Trophoblast cell (in vitro differentiated cells and primary cell): ENCODE measurements at regions not wholly inside any gene's neighbourhood (a gene's known extent, or its start where the extent isn't known, plus 50 kb on each side); places are given as distances from the start of the nearest gene placed in this dataset.

Source experiments
- DNase-seq, 2 donors: peaks; one replicate each; pipeline ENCODE4 v3.0.0-alpha.2; 2016
- H2AFZ ChIP-seq: 2 replicates; pipeline ENCODE4 v1.6.1; 2013; ENCODE audit warnings: low read length, moderate library complexity, mild to moderate bottlenecking; ENCODE audit not compliant: insufficient read depth, poor library complexity
- H2AK5ac ChIP-seq: 2 replicates; pipeline ENCODE4 v1.6.1; 2013; ENCODE audit warnings: mild to moderate bottlenecking, low read length
- H2BK120ac ChIP-seq: 2 replicates; pipeline ENCODE4 v1.6.1; 2013; ENCODE audit warnings: low read length, mild to moderate bottlenecking, moderate library complexity; ENCODE audit not compliant: insufficient read depth, poor library complexity
- H2BK12ac ChIP-seq: 2 replicates; pipeline ENCODE4 v1.6.1; 2013; ENCODE audit warnings: mild to moderate bottlenecking, low read length, moderate library complexity
- H2BK5ac ChIP-seq: 2 replicates; pipeline ENCODE4 v1.6.1; 2013; ENCODE audit warnings: low read length, low read depth, moderate library complexity, mild to moderate bottlenecking; ENCODE audit not compliant: poor library complexity
- H3K14ac ChIP-seq: 2 replicates; pipeline ENCODE4 v1.6.1; 2013; ENCODE audit warnings: mild to moderate bottlenecking, low read length
- H3K18ac ChIP-seq: 2 replicates; pipeline ENCODE4 v1.6.1; 2013; ENCODE audit warnings: mild to moderate bottlenecking, low read length
- H3K23ac ChIP-seq: 2 replicates; pipeline ENCODE4 v1.6.1; 2013; ENCODE audit warnings: low read length
- H3K27ac ChIP-seq: 2 replicates; pipeline ENCODE4 v1.5.1; 2013; ENCODE audit warnings: low read depth, mild to moderate bottlenecking, inconsistent platforms, low read length, moderate library complexity
- H3K27me3 ChIP-seq: 2 replicates; pipeline ENCODE4 v1.6.1; 2013; ENCODE audit warnings: inconsistent platforms, mild to moderate bottlenecking, low read length, moderate library complexity; ENCODE audit not compliant: insufficient read depth
- H3K36me3 ChIP-seq, 2 experiments: 1 replicate in 1 of 2; 2 replicates in 1 of 2; pipeline ENCODE4 v1.6.1; 2013; ENCODE audit warnings: low read length in 2 of 2, mild to moderate bottlenecking in 2 of 2, moderate library complexity in 1 of 2; ENCODE audit not compliant: insufficient read depth in 2 of 2, control insufficient read depth in 1 of 2
- H3K4ac ChIP-seq: 2 replicates; pipeline ENCODE4 v1.6.1; 2013; ENCODE audit warnings: low read depth, mild to moderate bottlenecking, low read length, moderate library complexity
- H3K4me1 ChIP-seq, 2 experiments: 1 replicate in 1 of 2; 2 replicates in 1 of 2; pipeline ENCODE4 v1.6.1; 2013; ENCODE audit warnings: low read length in 2 of 2, mild to moderate bottlenecking in 2 of 2, moderate library complexity in 1 of 2; ENCODE audit not compliant: insufficient read depth in 2 of 2, control insufficient read depth in 1 of 2
- H3K4me2 ChIP-seq: 2 replicates; pipeline ENCODE4 v1.6.1; 2013; ENCODE audit warnings: inconsistent platforms, mild to moderate bottlenecking, low read length, moderate library complexity
- H3K4me3 ChIP-seq: 2 replicates; pipeline ENCODE4 v1.5.1; 2013; ENCODE audit warnings: mild to moderate bottlenecking, low read depth, low read length, inconsistent platforms
- H3K79me1 ChIP-seq: one replicate; pipeline ENCODE4 v1.6.1; 2013; ENCODE audit warnings: low read length
- H3K79me2 ChIP-seq: 2 replicates; pipeline ENCODE4 v1.6.1; 2013; ENCODE audit warnings: low read length, mild to moderate bottlenecking; ENCODE audit not compliant: control insufficient read depth, insufficient read depth, poor library complexity
- H3K9ac ChIP-seq: 2 replicates; pipeline ENCODE4 v1.6.1; 2013; ENCODE audit warnings: mild to moderate bottlenecking, low read length
- H3K9me3 ChIP-seq: 2 replicates; pipeline ENCODE4 v1.6.1; 2013; ENCODE audit warnings: low read depth, mild to moderate bottlenecking, control low read depth, inconsistent platforms, low read length; ENCODE audit not compliant: insufficient read depth
- H4K12ac ChIP-seq: 2 replicates; pipeline ENCODE4 v1.6.1; 2013; ENCODE audit warnings: low read depth, mild to moderate bottlenecking, low read length, moderate library complexity
- H4K8ac ChIP-seq: 2 replicates; pipeline ENCODE4 v1.6.1; 2013; ENCODE audit warnings: low read depth, mild to moderate bottlenecking, low read length, moderate library complexity
- H4K91ac ChIP-seq: one replicate; pipeline ENCODE4 v1.6.1; 2013; ENCODE audit warnings: low read depth, mild to moderate bottlenecking, low read length, moderate library complexity
- WGBS: extraction: QIAGEN DNeasy Blood & Tissue Kit; methylation state at CpG from one replicate; pipeline ENCODE4 v1.1.7; 2013; ENCODE audit warnings: missing lambda C conversion rate; ENCODE audit not compliant: insufficient read length, insufficient coverage; ENCODE audit errors: extremely low coverage; 5-methylcytosine and 5-hydroxymethylcytosine counted together

DNA sequence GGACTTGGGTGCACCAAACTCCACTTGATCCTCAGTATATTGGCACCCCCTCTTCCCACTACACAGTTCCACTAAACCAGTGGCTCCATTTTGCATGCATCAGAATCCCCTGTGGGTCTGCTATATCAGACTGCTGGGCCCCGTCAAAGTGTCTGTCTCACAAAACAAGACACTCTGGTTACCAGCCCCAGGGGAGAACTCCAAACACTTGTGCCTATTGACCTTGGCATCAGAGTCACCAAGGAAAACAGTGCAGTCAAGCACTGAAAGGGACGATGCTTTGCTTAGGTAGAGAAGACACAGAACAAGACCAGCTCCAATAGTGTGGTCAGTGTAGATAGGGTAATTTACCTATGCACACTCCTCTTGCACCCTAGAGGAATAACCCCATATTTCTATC lies 205.8 kb upstream of the RAI14 start:
- no peak overlapping the region for H2BK12ac ChIP-seq
- H2BK5ac ChIP-seq = no peak overlapping the region
- no peak overlapping the region for H3K9ac ChIP-seq

GRCh38 chr5:34452170-34452828 lies 203.8 kb upstream of the RAI14 start:
- H2BK12ac ChIP-seq = no peak overlapping the region
- H4K8ac ChIP-seq = no peak overlapping the region
- H3K4me1 ChIP-seq = no peaks in the 10 kb centered on the region
- H3K4me2 ChIP-seq = no peak overlapping the region
- WGBS = no CpG with 5 or more reads among the region's 7 CpGs
- H2BK120ac ChIP-seq = no peak overlapping the region
- peak; percentile 1 to 60 for DNase-seq
- no peaks in the 10 kb centered on the region for H3K27me3 ChIP-seq
- peaks cover 2% of the 10 kb centered on the region for H3K9me3 ChIP-seq
- H3K18ac ChIP-seq = no peak overlapping the region
- H3K4me3 ChIP-seq = no peak overlapping the region
- H3K36me3 ChIP-seq = no peaks in the 10 kb centered on the region
- no peak overlapping the region for H3K27ac ChIP-seq
- no peak overlapping the region for H2AK5ac ChIP-seq
- H3K79me2 ChIP-seq = no peaks in the 10 kb centered on the region
- H3K14ac ChIP-seq = no peak overlapping the region
- H2AFZ ChIP-seq = no peak overlapping the region
- H3K4ac ChIP-seq = no peak overlapping the region
- H4K91ac ChIP-seq = no peak overlapping the region
- H3K79me1 ChIP-seq = no peaks in the 10 kb centered on the region
- no peak overlapping the region for H3K9ac ChIP-seq
- H3K23ac ChIP-seq = no peak overlapping the region
- H4K12ac ChIP-seq = no peak overlapping the region
- H2BK5ac ChIP-seq = no peak overlapping the region

More for the DNA sequence above, 205.8 kb upstream of the RAI14 start:
- Histone ChIP-seq H3K79me1 (no peaks in the 10 kb centered on the region), H2AFZ (no peak overlapping the region), H3K27me3 (no peaks in the 10 kb centered on the region), H3K27ac (no peak overlapping the region), H3K9me3 (peaks cover 2% of the 10 kb centered on the region), H3K4ac (no peak overlapping the region), H3K14ac (no peak overlapping the region), H3K4me3 (no peak overlapping the region), H2AK5ac (no peak overlapping the region), H3K23ac (no peak overlapping the region), H4K12ac (no peak overlapping the region), H3K79me2 (no peaks in the 10 kb centered on the region), H2BK120ac (no peak overlapping the region), H3K18ac (no peak overlapping the region), H4K8ac (no peak overlapping the region), H3K4me1 (no peaks in the 10 kb centered on the region), H3K36me3 (no peaks in the 10 kb centered on the region), H4K91ac (no peak overlapping the region), H3K4me2 (no peak overlapping the region)
- no CpG with 5 or more reads among the region's 2 CpGs for WGBS
- no peak for DNase-seq

GRCh38 chr5:34455098-34455497 lies 201.0 kb upstream of the RAI14 start:
- Histone ChIP-seq H2BK5ac (no peak overlapping the region), H3K9me3 (no peaks in the 10 kb centered on the region), H3K4me2 (no peak overlapping the region), H3K36me3 (no peaks in the 10 kb centered on the region), H3K4me1 (no peaks in the 10 kb centered on the region), H2BK120ac (no peak overlapping the region), H4K91ac (no peak overlapping the region), H3K27ac (no peak overlapping the region), H3K23ac (no peak overlapping the region), H3K79me1 (no peaks in the 10 kb centered on the region), H3K79me2 (no peaks in the 10 kb centered on the region), H3K18ac (no peak overlapping the region), H3K14ac (no peak overlapping the region), H2AFZ (no peak overlapping the region), H3K4ac (no peak overlapping the region), H2BK12ac (no peak overlapping the region), H2AK5ac (no peak overlapping the region), H3K4me3 (no peak overlapping the region), H4K12ac (no peak overlapping the region), H3K27me3 (no peaks in the 10 kb centered on the region), H4K8ac (no peak overlapping the region), H3K9ac (no peak overlapping the region)
- DNase-seq = no peak
- WGBS = no CpG with 5 or more reads among the region's 3 CpGs

DNA sequence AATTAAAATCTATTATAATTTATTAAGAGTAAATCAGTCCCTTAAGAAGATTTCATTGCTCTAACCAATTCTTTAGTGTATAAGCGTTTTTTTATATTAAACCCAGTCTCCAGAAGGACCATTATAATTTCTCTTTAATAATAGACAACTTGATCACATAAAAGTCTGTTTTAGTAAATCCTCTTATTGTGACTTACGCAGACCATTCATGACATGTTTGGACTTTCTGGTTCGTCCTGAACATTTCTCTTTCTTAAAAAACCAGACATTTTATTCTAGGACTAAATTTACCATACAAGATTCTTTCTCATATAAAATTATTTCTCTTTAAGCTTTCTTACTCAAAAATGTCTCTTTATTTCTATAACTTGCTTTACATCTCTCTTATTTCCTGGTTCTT lies 196.2 kb upstream of the RAI14 start:
- no CpG with 5 or more reads among the region's 3 CpGs for WGBS
- no peak overlapping the region for H3K14ac ChIP-seq

More for the DNA sequence above, 196.2 kb upstream of the RAI14 start:
- no peaks in the 10 kb centered on the region for H3K4me1 ChIP-seq
- H3K36me3 ChIP-seq = no peaks in the 10 kb centered on the region
- no peak for DNase-seq
- no peak overlapping the region for H3K4me3 ChIP-seq
- no peak overlapping the region for H2BK120ac ChIP-seq
- no peak overlapping the region for H4K12ac ChIP-seq
- no peak overlapping the region for H3K4me2 ChIP-seq
- H3K23ac ChIP-seq = no peak overlapping the region
- H3K27ac ChIP-seq = no peak overlapping the region
- no peak overlapping the region for H3K9ac ChIP-seq
- no peak overlapping the region for H2BK5ac ChIP-seq
- no peak overlapping the region for H2AK5ac ChIP-seq
- no peak overlapping the region for H2AFZ ChIP-seq
- no peaks in the 10 kb centered on the region for H3K27me3 ChIP-seq
- H2BK12ac ChIP-seq = no peak overlapping the region
- H3K79me2 ChIP-seq = no peaks in the 10 kb centered on the region
- H4K91ac ChIP-seq = no peak overlapping the region
- H3K9me3 ChIP-seq = no peaks in the 10 kb centered on the region
- no peak overlapping the region for H3K18ac ChIP-seq
- no peak overlapping the region for H3K4ac ChIP-seq
- no peak overlapping the region for H4K8ac ChIP-seq
- no peaks in the 10 kb centered on the region for H3K79me1 ChIP-seq
